HG03558 (cell line): ENCODE measurements at regions not wholly inside any gene's neighbourhood (a gene's known extent, or its start where the extent isn't known, plus 50 kb on each side); places are given as distances from the start of the nearest gene placed in this dataset.

Source experiments
- ATAC-seq: cut with Tn5 transposase; IDR thresholded peaks from one replicate; pipeline ENCODE4 v1.9.1; 2021; ENCODE audit warnings: moderate number of reproducible peaks; ENCODE audit not compliant: unreplicated experiment; ENCODE audit errors: extremely low read depth

GRCh38 chr21:16908077-16908476 lies 604.8 kb upstream of the CXADR start:
- no peak for ATAC-seq

DNA sequence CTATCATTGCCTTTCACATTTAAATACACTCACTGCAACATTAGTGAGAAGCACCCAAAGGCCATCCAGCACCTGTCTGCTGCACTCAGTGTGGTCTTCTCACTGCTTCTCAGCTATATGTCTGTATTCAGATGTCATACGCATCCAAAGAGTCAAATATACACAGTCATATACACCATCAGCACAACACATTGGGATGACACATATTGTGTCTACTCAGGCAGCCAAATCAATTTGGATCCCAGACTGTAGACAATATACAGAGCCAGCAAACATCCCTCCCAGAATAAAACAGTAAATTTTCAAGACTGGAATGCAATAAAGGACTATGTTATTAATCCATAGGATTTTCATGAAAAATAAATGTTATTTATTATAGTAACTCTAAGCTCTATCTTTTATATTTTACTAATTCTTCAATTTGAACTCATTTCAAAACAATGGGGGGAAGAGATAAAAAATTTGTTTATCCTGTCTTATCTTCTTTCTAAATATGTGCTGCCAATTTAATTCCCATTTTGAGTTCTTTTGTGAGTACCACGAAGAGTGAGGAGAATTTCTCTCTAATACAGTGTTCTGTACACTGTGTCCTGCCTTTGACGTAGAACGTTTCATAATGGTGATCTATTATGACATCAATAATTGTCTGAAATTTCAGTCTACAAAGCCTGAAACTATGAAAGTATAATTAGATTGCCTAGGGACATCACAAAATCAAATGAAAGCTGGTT lies 602.2 kb upstream of the CXADR start:
- ATAC-seq: no peak

DNA sequence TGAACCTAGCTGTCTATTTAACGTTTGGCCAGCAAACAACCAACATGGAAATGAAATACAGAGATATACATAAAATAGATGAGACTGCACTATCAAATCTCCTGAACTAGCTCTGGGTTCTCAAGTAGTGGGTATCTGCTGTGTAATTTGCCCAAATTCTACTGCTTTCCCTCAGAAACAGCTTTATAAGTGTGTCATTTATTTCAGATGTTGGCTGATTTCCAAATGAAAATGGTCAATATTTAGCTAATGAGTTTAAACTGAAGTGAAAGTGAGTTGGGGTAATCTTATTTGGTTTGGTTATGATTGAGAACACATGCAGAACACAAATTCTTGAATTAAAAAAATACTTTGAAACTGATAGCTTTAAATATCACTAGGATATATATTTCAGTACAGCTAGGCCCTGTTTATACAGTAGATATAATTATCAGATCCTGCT lies 601.7 kb upstream of the CXADR start:
- no peak for ATAC-seq

GRCh38 chr21:16912075-16912474 lies 600.8 kb upstream of the CXADR start:
- no peak for ATAC-seq

- no peak for ATAC-seq
Observed at GRCh38 chr21:16913010-16913409, 599.8 kb upstream of the CXADR start.

DNA sequence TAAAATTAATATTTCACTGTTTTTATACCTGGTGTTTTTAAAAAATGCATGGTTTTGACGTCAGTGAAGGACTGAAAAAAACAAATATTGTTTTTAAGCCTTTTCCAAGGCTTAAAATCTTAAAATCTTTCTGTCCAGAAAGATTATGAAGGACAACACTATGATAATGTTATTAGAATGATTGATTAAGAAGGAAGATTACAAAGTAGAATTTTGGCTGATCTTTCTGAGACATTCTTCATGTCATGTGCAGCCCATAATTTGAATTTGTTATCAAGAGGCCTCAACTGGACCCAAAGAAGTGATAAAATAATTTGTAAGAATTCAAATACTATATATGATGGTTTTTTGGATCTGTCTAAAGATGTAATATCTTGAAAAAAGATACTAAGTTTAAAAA lies 584.4 kb upstream of the CXADR start:
- ATAC-seq: no peak

DNA sequence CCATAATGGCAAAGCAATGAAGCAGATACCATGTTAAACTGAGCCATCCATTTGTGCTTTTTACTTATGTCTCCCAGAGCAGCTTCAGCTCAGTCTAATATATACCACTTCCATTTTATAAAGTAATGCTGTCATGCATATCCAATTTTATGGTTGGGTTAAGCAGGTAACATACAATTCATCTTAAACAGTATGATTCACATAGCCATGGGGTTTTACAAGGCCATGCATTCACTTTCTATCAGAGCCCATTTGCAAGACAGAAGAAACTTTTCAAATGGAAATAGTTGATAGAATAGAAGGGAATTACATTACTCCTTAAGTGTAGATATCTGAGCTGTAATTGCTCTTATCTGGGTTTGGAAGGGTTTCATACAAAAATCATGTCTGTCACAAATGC lies 580.5 kb upstream of the CXADR start:
- no peak for ATAC-seq

- no peak for ATAC-seq
Observed at GRCh38 chr21:16942703-16943102, 570.1 kb upstream of the CXADR start.

GRCh38 chr21:16943231-16943630 lies 569.6 kb upstream of the CXADR start:
- no peak for ATAC-seq

- no peak for ATAC-seq
Observed at GRCh38 chr21:16945580-16945979, 567.3 kb upstream of the CXADR start.

DNA sequence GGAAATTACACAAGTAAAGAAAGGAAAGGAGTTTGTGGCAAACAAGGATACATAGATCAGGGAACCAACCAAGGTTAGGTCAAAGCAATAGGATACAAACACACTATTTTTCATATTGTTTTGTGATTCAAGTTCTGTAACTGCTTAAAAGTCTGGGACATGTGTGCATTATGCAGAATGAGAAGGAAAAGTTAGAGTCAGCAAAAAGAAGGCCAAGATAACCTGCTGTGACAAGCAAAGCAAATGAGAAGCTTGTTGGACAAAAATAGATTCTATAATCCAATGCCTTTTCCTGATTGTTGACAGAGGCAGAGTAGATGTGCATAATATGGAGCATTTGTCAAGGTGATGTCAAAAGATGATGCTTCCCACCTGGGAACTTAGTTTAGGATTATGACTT lies 556.0 kb upstream of the CXADR start:
- no peak for ATAC-seq

DNA sequence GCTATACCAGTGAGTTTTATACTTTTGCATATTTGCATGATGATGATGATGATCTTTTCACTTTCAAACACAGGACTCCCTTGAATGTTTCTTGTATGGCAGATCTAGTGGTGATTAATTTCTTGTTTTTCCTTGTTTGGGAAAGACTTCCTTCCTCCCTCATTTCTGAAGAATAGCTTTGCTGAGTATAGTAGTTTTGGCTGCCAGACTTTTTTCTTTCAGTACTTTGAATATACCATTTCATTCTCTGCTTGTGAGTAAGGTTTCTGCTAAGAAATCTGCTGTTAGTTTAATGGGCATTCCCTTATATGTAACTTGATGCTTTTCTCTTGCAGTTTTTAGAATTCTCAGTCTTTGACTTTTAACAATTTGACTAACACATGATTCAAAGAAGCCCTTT lies 547.4 kb upstream of the CXADR start:
- ATAC-seq: no peak

DNA sequence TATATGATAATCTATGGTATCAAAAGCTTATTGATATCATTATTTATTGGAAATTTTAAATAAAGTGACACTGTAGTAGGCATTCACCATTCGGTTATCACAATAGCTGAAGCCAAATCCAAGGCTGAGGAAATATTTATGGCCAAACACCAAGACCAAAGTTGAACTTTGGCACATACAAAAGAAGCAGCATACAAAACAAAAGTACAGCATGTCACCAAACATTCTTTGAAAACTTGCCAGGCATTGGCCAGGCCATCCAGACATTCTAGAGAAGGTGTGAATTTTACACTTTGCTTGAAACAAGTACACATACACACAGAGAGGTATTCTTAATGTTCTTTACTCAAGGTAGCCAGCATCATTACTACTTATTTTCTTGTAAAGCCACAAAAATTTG lies 544.4 kb upstream of the CXADR start:
- ATAC-seq: no peak

DNA sequence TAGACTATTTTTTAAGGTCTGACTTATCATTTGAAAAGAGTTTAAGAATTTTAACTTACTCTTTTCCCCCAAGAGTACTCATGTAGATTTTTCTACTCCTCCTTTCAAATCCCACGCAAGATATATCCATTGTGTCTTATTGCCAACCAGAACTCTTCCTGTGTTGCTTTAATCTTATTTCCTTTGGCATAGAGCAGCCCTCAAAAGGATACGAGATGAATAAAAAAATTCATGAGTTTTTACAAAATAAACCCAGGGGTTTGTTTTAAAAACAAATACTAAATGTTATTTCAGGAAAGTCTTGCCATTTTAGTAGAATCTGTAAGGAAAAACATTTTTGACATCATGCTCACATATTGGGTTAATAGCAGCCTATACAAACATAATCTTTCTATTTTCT lies 543.2 kb upstream of the CXADR start:
- no peak for ATAC-seq

GRCh38 chr21:16974060-16974459 lies 538.8 kb upstream of the CXADR start:
- ATAC-seq: no peak

DNA sequence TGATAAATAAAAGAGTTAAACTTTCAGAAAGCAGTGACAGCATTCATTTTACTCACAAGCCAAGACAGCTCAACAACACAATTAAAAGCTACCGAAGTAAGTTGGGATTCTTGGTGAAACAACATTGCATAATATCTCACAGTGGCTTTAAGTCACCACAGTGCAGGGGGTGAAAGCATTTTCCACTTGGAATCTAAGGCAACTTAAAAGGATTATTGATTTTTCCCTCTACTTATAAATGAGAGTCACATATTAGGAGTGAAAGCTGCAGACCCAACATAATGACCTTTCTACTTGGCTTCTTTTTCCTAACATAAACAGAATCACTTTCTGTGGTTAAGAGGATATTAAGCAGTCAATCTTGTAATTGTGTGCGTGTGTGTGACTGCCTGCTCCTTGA lies 536.6 kb upstream of the CXADR start:
- ATAC-seq: no peak

DNA sequence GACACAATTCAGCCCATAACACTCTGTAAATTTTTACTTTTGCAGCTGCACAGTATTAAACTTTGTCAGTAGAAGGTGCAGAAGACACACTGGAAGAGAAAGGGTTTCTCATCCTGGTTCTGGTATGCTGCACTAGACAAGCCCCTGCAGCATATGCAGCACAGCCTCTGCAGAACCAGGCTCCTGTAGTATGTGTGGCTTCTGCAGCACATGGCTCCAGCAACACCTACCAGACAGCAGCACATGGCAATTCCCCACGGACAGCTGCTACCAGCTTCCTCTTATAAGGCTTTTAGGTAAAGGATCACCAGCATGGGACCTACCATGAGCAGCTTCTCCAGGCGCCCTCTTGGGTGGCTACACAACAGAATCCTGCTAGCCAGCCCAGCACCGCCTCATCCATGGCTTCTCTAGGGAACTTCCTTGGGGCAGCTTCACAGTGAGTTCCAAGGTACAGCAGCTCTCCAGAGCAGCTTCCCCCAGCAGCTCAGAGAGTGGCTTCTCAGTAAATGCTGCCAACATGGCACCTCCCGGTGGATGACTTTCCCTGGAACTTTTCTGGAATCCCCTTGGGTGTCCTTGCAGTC lies 534.4 kb upstream of the CXADR start:
- no peak for ATAC-seq

GRCh38 chr21:16979574-16979973 lies 533.3 kb upstream of the CXADR start:
- ATAC-seq: no peak

DNA sequence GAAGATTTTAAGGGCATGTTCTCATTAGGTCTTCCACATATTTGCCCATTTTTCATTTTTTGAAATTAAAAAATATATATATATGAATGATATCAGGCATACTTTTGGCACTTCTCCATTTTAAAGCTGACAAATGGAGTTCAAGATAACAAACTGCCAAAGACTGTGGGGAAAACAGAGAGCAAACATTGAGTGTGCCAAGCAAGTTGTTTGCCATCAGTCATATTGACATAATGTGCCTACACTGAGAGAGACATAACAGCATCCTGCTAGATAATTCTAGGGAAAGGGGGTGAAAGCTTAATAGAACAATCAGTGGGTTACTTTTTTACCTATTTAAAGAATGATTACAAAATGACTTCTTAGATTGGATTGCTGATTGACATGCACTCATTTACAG lies 529.4 kb upstream of the CXADR start:
- ATAC-seq: no peak

- ATAC-seq: no peak
Observed at GRCh38 chr21:16992448-16992847, 520.4 kb upstream of the CXADR start.

DNA sequence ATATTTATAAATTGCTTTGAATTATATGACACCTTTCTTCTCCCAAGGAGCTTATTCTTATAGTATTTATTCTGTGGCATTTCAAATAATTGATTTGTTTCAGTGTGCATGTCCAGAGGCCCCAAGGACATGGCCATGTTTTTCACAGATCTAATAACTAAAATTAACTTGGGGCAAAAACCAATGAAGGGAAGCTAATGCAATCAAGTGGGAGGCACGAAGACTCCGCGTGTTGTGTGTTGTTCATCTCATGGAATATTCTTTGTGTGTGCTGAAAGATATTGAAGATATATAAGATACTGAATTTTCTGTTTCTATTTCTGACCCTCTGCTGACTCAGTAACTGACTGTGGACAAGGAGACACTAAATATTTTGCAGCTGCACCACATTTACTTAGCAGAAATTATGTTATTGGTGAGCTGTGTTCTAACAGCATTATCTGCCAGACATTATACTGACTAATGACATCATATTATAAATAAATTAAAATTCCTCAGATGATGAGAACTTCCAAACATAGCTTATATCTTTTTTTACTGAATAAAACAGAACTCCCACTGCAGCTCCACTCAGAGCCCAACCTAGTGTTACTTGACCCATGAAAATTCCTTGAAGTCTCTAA lies 519.3 kb upstream of the CXADR start:
- no peak for ATAC-seq
